ENCODE measurements at regions not wholly inside any gene's neighbourhood (a gene's known extent, or its start where the extent isn't known, plus 50 kb on each side); places are given as distances from the start of the nearest gene placed in this dataset.

DNA sequence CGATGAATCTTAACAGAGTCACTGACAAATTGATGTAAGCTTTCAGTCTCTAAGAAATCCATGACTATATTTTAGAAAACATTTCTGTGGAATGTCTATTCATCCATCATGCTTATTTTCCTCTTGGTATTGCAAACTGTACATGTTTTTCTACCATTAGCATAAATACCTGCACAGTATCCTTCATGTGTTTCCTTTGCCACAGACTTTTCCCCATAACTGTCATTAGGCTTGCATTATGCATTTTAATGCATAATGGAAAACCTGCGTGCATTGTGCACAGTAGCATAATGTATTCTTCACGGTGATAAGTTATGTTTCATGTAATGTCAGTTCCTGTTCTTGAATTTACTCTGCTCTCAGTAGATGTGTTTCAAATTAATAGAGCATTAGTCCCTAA lies 403.1 kb upstream of the EPHA3 start (continued):
- TF ChIP-seq, protein P1, sequence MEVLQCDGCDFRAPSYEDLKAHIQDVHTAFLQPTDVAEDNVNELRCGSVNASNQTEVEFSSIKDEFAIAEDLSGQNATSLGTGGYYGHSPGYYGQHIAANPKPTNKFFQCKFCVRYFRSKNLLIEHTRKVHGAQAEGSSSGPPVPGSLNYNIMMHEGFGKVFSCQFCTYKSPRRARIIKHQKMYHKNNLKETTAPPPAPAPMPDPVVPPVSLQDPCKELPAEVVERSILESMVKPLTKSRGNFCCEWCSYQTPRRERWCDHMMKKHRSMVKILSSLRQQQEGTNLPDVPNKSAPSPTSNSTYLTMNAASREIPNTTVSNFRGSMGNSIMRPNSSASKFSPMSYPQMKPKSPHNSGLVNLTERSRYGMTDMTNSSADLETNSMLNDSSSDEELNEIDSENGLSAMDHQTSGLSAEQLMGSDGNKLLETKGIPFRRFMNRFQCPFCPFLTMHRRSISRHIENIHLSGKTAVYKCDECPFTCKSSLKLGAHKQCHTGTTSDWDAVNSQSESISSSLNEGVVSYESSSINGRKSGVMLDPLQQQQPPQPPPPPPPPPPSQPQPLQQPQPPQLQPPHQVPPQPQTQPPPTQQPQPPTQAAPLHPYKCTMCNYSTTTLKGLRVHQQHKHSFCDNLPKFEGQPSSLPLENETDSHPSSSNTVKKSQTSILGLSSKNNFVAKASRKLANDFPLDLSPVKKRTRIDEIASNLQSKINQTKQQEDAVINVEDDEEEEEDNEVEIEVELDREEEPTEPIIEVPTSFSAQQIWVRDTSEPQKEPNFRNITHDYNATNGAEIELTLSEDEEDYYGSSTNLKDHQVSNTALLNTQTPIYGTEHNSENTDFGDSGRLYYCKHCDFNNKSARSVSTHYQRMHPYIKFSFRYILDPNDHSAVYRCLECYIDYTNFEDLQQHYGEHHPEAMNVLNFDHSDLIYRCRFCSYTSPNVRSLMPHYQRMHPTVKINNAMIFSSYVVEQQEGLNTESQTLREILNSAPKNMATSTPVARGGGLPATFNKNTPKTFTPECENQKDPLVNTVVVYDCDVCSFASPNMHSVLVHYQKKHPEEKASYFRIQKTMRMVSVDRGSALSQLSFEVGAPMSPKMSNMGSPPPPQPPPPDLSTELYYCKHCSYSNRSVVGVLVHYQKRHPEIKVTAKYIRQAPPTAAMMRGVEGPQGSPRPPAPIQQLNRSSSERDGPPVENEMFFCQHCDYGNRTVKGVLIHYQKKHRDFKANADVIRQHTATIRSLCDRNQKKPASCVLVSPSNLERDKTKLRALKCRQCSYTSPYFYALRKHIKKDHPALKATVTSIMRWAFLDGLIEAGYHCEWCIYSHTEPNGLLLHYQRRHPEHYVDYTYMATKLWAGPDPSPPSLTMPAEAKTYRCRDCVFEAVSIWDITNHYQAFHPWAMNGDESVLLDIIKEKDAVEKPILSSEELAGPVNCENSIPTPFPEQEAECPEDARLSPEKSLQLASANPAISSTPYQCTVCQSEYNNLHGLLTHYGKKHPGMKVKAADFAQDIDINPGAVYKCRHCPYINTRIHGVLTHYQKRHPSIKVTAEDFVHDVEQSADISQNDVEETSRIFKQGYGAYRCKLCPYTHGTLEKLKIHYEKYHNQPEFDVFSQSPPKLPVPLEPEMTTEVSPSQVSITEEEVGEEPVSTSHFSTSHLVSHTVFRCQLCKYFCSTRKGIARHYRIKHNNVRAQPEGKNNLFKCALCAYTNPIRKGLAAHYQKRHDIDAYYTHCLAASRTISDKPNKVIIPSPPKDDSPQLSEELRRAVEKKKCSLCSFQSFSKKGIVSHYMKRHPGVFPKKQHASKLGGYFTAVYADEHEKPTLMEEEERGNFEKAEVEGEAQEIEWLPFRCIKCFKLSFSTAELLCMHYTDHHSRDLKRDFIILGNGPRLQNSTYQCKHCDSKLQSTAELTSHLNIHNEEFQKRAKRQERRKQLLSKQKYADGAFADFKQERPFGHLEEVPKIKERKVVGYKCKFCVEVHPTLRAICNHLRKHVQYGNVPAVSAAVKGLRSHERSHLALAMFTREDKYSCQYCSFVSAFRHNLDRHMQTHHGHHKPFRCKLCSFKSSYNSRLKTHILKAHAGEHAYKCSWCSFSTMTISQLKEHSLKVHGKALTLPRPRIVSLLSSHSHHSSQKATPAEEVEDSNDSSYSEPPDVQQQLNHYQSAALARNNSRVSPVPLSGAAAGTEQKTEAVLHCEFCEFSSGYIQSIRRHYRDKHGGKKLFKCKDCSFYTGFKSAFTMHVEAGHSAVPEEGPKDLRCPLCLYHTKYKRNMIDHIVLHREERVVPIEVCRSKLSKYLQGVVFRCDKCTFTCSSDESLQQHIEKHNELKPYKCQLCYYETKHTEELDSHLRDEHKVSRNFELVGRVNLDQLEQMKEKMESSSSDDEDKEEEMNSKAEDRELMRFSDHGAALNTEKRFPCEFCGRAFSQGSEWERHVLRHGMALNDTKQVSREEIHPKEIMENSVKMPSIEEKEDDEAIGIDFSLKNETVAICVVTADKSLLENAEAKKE (CRISPR knock-in tag; IDR thresholded peaks at IDR 0.05) = no peak
- TF ChIP-seq EZH2 (IDR thresholded peaks at IDR 0.05; ENCODE audit: low read depth, unreplicated experiment) = no peak
- TF ChIP-seq, protein P2, sequence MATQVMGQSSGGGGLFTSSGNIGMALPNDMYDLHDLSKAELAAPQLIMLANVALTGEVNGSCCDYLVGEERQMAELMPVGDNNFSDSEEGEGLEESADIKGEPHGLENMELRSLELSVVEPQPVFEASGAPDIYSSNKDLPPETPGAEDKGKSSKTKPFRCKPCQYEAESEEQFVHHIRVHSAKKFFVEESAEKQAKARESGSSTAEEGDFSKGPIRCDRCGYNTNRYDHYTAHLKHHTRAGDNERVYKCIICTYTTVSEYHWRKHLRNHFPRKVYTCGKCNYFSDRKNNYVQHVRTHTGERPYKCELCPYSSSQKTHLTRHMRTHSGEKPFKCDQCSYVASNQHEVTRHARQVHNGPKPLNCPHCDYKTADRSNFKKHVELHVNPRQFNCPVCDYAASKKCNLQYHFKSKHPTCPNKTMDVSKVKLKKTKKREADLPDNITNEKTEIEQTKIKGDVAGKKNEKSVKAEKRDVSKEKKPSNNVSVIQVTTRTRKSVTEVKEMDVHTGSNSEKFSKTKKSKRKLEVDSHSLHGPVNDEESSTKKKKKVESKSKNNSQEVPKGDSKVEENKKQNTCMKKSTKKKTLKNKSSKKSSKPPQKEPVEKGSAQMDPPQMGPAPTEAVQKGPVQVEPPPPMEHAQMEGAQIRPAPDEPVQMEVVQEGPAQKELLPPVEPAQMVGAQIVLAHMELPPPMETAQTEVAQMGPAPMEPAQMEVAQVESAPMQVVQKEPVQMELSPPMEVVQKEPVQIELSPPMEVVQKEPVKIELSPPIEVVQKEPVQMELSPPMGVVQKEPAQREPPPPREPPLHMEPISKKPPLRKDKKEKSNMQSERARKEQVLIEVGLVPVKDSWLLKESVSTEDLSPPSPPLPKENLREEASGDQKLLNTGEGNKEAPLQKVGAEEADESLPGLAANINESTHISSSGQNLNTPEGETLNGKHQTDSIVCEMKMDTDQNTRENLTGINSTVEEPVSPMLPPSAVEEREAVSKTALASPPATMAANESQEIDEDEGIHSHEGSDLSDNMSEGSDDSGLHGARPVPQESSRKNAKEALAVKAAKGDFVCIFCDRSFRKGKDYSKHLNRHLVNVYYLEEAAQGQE (IDR thresholded peaks at IDR 0.05; ENCODE audit: unreplicated experiment) = no peak
- no peak for TF ChIP-seq POLR2AphosphoS5 (IDR thresholded peaks at IDR 0.05; ENCODE audit: low read depth)
- TF ChIP-seq JUNB (IDR thresholded peaks at IDR 0.05; ENCODE audit: unreplicated experiment) = no peak
- TF ChIP-seq, protein P3, sequence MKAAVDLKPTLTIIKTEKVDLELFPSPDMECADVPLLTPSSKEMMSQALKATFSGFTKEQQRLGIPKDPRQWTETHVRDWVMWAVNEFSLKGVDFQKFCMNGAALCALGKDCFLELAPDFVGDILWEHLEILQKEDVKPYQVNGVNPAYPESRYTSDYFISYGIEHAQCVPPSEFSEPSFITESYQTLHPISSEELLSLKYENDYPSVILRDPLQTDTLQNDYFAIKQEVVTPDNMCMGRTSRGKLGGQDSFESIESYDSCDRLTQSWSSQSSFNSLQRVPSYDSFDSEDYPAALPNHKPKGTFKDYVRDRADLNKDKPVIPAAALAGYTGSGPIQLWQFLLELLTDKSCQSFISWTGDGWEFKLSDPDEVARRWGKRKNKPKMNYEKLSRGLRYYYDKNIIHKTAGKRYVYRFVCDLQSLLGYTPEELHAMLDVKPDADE (IDR thresholded peaks at IDR 0.05) = no peak
- no peak for TF ChIP-seq CREB1 (CRISPR knock-in tag; IDR thresholded peaks at IDR 0.05; ENCODE audit: low read depth)
- no peak for TF ChIP-seq NANOG (IDR thresholded peaks at IDR 0.05; ENCODE audit: borderline replicate concordance)
- TF ChIP-seq STAT1 (IDR thresholded peaks at IDR 0.05; ENCODE audit: unreplicated experiment) = no peak

Measured in GM23338 (cell line).